Liver (tissue), 8 donors: ENCODE measurements at regions not wholly inside any gene's neighbourhood (a gene's known extent, or its start where the extent isn't known, plus 50 kb on each side); places are given as distances from the start of the nearest gene placed in this dataset.

Source experiments
- DNase-seq: peaks from one replicate; pipeline ENCODE4 v3.0.0-alpha.2; 2017; ENCODE audit warnings: low spot score
- H3K27ac ChIP-seq, 2 donors: one replicate each; pipeline ENCODE4 v1.7.0; 2013; ENCODE audit warnings: inconsistent platforms in 2 of 2, low read length in 2 of 2, control low read depth in 1 of 2, low read depth in 1 of 2, mild to moderate bottlenecking in 1 of 2
- H3K27me3 ChIP-seq, 4 donors: one replicate each; pipeline versions ENCODE4 v1.6.1 to v1.7.0; 2013; ENCODE audit warnings: low read length in 3 of 4, inconsistent platforms in 1 of 4, mild to moderate bottlenecking in 1 of 4, moderate library complexity in 1 of 4; ENCODE audit not compliant: control insufficient read depth in 4 of 4, insufficient read depth in 4 of 4
- H3K36me3 ChIP-seq, 4 donors: one replicate each; pipeline versions ENCODE4 v1.6.1 to v1.7.0; 2013; ENCODE audit warnings: low read length in 3 of 4, mild to moderate bottlenecking in 3 of 4, low read depth in 1 of 4, moderate library complexity in 1 of 4; ENCODE audit not compliant: control insufficient read depth in 4 of 4, insufficient read depth in 3 of 4
- H3K4me1 ChIP-seq, 4 donors: one replicate each; pipeline versions ENCODE4 v1.6.1 to v1.7.0; 2013; ENCODE audit warnings: low read length in 3 of 4, mild to moderate bottlenecking in 3 of 4, moderate library complexity in 1 of 4; ENCODE audit not compliant: control insufficient read depth in 4 of 4, insufficient read depth in 4 of 4
- H3K4me3 ChIP-seq, 3 donors: one replicate each; pipeline versions ENCODE4 v1.6.1 to v1.7.0; 2013; ENCODE audit warnings: low read length in 3 of 3, control low read depth in 1 of 3, low read depth in 1 of 3, mild to moderate bottlenecking in 1 of 3
- H3K9ac ChIP-seq, 2 donors: one replicate each; pipeline ENCODE4 v1.7.0; 2013; ENCODE audit warnings: low read length in 2 of 2, mild to moderate bottlenecking in 2 of 2, moderate library complexity in 2 of 2, control low read depth in 1 of 2, low read depth in 1 of 2
- H3K9me3 ChIP-seq, 4 donors: one replicate each; pipeline versions ENCODE4 v1.6.1 to v1.7.0; 2013; ENCODE audit warnings: low read length in 3 of 4; ENCODE audit not compliant: control insufficient read depth in 4 of 4
- EGR1 ChIP-seq, 2 donors: IDR thresholded peaks; 2 replicates each; pipeline ENCODE4 v1.6.1; 2016 to 2018; ENCODE audit warnings: antibody characterized with exemption in 2 of 2, low read depth in 2 of 2
- FOXA1 ChIP-seq: IDR thresholded peaks from 2 replicates; pipeline ENCODE4 v1.6.1; 2016; ENCODE audit warnings: antibody characterized with exemption
- FOXA2 ChIP-seq: IDR thresholded peaks from 2 replicates; pipeline ENCODE4 v1.6.1; 2016; ENCODE audit warnings: antibody characterized with exemption
- GABPA ChIP-seq, 2 donors: IDR thresholded peaks in 1 of 2; conservative IDR thresholded peaks in 1 of 2; 2 replicates each; pipeline ENCODE4 v1.6.1; 2016; ENCODE audit warnings: antibody characterized with exemption in 2 of 2, mild to moderate bottlenecking in 1 of 2, moderate library complexity in 1 of 2
- HNF4A ChIP-seq, 2 donors: conservative IDR thresholded peaks; 2 replicates each; pipeline ENCODE4 v1.6.1; 2016; ENCODE audit warnings: antibody characterized with exemption in 2 of 2, mild to moderate bottlenecking in 2 of 2
- JUND ChIP-seq, 2 donors: IDR thresholded peaks; 2 replicates each; pipeline ENCODE4 v1.6.1; 2016; ENCODE audit warnings: antibody characterized with exemption in 2 of 2
- NR2F2 ChIP-seq: IDR thresholded peaks from 2 replicates; pipeline ENCODE4 v1.6.1; 2016; ENCODE audit warnings: antibody characterized with exemption
- RAD21 ChIP-seq, 2 donors: IDR thresholded peaks; 2 replicates each; pipeline ENCODE4 v1.6.1; 2016; ENCODE audit warnings: antibody characterized with exemption in 2 of 2, mild to moderate bottlenecking in 2 of 2
- RXRA ChIP-seq, 2 donors: IDR thresholded peaks; 2 replicates each; pipeline ENCODE4 v1.6.1; 2017 to 2018; ENCODE audit warnings: antibody characterized with exemption in 2 of 2, mild to moderate bottlenecking in 1 of 2
- TAF1 ChIP-seq: conservative IDR thresholded peaks from 2 replicates; pipeline ENCODE4 v1.6.1; 2016; ENCODE audit warnings: antibody characterized with exemption, mild to moderate bottlenecking
- WGBS: extraction: QIAGEN DNeasy Blood & Tissue Kit; methylation state at CpG from one replicate; pipeline ENCODE4 v1.1.7; 2013; 5-methylcytosine and 5-hydroxymethylcytosine counted together
- TF ChIP-seq, protein P1 (sequence below): IDR thresholded peaks from 2 replicates; pipeline ENCODE4 v1.6.1; 2016; ENCODE audit warnings: antibody characterized with exemption
- TF ChIP-seq, protein P2 (sequence below): IDR thresholded peaks from 2 replicates; pipeline ENCODE4 v1.6.1; 2016; ENCODE audit warnings: antibody characterized with exemption, mild to moderate bottlenecking
- TF ChIP-seq, protein P3 (sequence below): IDR thresholded peaks from 2 replicates; pipeline ENCODE4 v1.6.1; 2016; ENCODE audit warnings: antibody characterized with exemption
- TF ChIP-seq, protein P4 (sequence below): fragments of 150-350 bp; IDR thresholded peaks from 2 replicates; pipeline ENCODE4 v1.5.1; 2017; ENCODE audit warnings: improper control_type of control experiment, low read depth, low read length; ENCODE audit not compliant: missing input control
- TF ChIP-seq, protein P5 (sequence below): IDR thresholded peaks from 2 replicates; pipeline ENCODE4 v1.6.1; 2016; ENCODE audit warnings: antibody characterized with exemption
- donor health status: healthy.
- donor health status: healthy.
- donor health status: healthy.
- donor health status: healthy.
- donor health status: healthy.

DNA sequence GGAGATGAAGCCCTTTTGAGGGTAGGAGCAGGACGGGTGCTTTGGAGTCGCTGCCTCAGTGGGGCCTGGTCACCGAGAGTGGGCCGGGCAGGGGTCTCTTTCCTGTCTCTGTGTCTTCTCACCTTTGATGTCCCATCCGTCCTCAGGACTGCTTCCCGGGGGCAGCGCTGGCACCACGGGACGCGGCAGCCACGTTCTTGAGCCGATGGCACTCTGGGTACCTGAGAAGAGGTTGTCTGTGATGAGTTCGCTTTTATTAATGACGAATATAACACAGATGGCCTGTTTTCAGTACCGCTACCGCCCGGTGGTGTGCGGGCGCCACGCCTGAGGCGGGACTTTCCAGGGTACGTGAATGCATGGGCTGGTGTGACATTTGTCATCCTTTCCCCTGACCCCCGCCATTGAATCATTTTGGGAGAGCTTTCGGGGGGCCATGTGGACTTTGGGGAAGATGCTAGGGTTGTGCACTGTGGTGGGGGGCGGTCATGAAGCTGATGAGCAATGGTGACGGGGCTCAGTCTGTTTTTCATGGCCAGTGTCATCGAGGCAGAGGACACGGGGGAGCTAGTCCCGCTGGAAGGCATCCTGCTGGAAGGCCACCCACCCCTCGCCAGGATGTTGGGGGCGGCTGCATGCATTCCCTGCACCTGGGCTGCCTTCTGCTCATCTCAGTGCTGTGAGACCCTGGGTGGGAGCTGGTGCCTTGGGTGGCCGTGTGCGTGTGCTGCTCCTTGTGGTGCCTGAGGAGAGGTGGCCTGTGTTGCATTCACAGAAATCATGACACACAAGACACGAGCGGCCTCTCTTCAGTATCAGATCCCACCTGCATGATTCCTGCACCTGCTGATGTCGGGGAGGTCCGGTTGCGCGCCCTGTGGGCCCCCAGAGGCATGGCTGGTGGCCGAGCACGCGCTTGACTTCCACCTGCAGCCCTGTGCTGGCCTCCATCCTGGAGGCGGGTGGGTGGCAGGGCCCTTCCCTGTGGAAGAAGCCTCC, 162.5 kb upstream of the RTL1 start:
- Histone ChIP-seq H3K4me1 (no peaks in the 10 kb centered on the region), H3K27me3 (no peaks in the 10 kb centered on the region), H3K27ac (no peak overlapping the region), H3K36me3 (no peaks in the 10 kb centered on the region), H3K4me3 (no peak overlapping the region), H3K9ac (no peak overlapping the region), H3K9me3 (no peaks in the 10 kb centered on the region)
- TF ChIP-seq, protein P1, sequence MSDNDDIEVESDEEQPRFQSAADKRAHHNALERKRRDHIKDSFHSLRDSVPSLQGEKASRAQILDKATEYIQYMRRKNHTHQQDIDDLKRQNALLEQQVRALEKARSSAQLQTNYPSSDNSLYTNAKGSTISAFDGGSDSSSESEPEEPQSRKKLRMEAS: no peak
- no peak for TF ChIP-seq JUND (IDR thresholded peaks at IDR 0.05)
- no peak for TF ChIP-seq RAD21 (IDR thresholded peaks at IDR 0.05)
- TF ChIP-seq, protein P2, sequence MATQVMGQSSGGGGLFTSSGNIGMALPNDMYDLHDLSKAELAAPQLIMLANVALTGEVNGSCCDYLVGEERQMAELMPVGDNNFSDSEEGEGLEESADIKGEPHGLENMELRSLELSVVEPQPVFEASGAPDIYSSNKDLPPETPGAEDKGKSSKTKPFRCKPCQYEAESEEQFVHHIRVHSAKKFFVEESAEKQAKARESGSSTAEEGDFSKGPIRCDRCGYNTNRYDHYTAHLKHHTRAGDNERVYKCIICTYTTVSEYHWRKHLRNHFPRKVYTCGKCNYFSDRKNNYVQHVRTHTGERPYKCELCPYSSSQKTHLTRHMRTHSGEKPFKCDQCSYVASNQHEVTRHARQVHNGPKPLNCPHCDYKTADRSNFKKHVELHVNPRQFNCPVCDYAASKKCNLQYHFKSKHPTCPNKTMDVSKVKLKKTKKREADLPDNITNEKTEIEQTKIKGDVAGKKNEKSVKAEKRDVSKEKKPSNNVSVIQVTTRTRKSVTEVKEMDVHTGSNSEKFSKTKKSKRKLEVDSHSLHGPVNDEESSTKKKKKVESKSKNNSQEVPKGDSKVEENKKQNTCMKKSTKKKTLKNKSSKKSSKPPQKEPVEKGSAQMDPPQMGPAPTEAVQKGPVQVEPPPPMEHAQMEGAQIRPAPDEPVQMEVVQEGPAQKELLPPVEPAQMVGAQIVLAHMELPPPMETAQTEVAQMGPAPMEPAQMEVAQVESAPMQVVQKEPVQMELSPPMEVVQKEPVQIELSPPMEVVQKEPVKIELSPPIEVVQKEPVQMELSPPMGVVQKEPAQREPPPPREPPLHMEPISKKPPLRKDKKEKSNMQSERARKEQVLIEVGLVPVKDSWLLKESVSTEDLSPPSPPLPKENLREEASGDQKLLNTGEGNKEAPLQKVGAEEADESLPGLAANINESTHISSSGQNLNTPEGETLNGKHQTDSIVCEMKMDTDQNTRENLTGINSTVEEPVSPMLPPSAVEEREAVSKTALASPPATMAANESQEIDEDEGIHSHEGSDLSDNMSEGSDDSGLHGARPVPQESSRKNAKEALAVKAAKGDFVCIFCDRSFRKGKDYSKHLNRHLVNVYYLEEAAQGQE: no peak
- TF ChIP-seq HNF4A (conservative IDR thresholded peaks at IDR 0.05): no peak
- TF ChIP-seq FOXA1: no peak
- TF ChIP-seq RXRA (IDR thresholded peaks at IDR 0.05): no peak
- TF ChIP-seq NR2F2: no peak
- TF ChIP-seq, protein P3, sequence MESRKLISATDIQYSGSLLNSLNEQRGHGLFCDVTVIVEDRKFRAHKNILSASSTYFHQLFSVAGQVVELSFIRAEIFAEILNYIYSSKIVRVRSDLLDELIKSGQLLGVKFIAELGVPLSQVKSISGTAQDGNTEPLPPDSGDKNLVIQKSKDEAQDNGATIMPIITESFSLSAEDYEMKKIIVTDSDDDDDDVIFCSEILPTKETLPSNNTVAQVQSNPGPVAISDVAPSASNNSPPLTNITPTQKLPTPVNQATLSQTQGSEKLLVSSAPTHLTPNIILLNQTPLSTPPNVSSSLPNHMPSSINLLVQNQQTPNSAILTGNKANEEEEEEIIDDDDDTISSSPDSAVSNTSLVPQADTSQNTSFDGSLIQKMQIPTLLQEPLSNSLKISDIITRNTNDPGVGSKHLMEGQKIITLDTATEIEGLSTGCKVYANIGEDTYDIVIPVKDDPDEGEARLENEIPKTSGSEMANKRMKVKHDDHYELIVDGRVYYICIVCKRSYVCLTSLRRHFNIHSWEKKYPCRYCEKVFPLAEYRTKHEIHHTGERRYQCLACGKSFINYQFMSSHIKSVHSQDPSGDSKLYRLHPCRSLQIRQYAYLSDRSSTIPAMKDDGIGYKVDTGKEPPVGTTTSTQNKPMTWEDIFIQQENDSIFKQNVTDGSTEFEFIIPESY: no peak
- TF ChIP-seq, protein P4, sequence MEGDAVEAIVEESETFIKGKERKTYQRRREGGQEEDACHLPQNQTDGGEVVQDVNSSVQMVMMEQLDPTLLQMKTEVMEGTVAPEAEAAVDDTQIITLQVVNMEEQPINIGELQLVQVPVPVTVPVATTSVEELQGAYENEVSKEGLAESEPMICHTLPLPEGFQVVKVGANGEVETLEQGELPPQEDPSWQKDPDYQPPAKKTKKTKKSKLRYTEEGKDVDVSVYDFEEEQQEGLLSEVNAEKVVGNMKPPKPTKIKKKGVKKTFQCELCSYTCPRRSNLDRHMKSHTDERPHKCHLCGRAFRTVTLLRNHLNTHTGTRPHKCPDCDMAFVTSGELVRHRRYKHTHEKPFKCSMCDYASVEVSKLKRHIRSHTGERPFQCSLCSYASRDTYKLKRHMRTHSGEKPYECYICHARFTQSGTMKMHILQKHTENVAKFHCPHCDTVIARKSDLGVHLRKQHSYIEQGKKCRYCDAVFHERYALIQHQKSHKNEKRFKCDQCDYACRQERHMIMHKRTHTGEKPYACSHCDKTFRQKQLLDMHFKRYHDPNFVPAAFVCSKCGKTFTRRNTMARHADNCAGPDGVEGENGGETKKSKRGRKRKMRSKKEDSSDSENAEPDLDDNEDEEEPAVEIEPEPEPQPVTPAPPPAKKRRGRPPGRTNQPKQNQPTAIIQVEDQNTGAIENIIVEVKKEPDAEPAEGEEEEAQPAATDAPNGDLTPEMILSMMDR: no peak
- TF ChIP-seq EGR1 (IDR thresholded peaks at IDR 0.05; ENCODE audit: low read depth in 2 of 2): no peak
- no peak for TF ChIP-seq FOXA2
- TF ChIP-seq, protein P5, sequence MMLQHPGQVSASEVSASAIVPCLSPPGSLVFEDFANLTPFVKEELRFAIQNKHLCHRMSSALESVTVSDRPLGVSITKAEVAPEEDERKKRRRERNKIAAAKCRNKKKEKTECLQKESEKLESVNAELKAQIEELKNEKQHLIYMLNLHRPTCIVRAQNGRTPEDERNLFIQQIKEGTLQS: no peak
- TF ChIP-seq TAF1: no peak
- no peak for TF ChIP-seq GABPA (IDR thresholded peaks at IDR 0.05 in 1 of 2, conservative IDR thresholded peaks at IDR 0.05 in 1 of 2)
- WGBS: 93% methylated on average over 43 of the region's 43 CpGs
- no peak for DNase-seq
